Common myeloid progenitor, CD34-positive (primary cell): ENCODE measurements at regions not wholly inside any gene's neighbourhood (a gene's known extent, or its start where the extent isn't known, plus 50 kb on each side); places are given as distances from the start of the nearest gene placed in this dataset.

Experiments used
- CTCF ChIA-PET: fragments of 350-600 bp; sonication (Branson Sonifier 250); formaldehyde crosslinking; loops from one replicate; lab custom pipeline; 2021; ENCODE audit warnings: antibody characterized with exemption; lab: Charles Lee
- POLR2A ChIA-PET: fragments of 350-600 bp; sonication (Branson Sonifier 250); formaldehyde crosslinking; loops from one replicate; lab custom pipeline; 2021; ENCODE audit warnings: antibody characterized with exemption; lab: Charles Lee
- DNase-seq, 3 donors: peaks; one replicate each; pipeline versions ENCODE4 v3.0.0 to v3.0.0-alpha.2; 2013
- H3K27ac ChIP-seq, 2 experiments: 1 replicate in 1 of 2; 2 replicates in 1 of 2; pipeline ENCODE4 v1.7.0; 2013; ENCODE audit warnings: inconsistent platforms in 2 of 2, low read length in 2 of 2, mild to moderate bottlenecking in 2 of 2, low read depth in 1 of 2, moderate library complexity in 1 of 2; ENCODE audit not compliant: severe bottlenecking in 2 of 2, insufficient read depth in 1 of 2, poor library complexity in 1 of 2
- H3K27me3 ChIP-seq, 5 experiments: replicated peaks in 2 of 5; 1 replicate in 3 of 5; 2 replicates in 2 of 5; pipeline versions ENCODE4 v1.6.1 to v1.7.0; 2013; ENCODE audit warnings: low read length in 4 of 5, mild to moderate bottlenecking in 2 of 5, moderate library complexity in 2 of 5, inconsistent platforms in 1 of 5; ENCODE audit not compliant: insufficient read depth in 5 of 5, control insufficient read depth in 4 of 5
- H3K36me3 ChIP-seq, 4 experiments: 1 replicate in 2 of 4; 2 replicates in 2 of 4; pipeline versions ENCODE4 v1.6.1 to v1.7.0; 2013; ENCODE audit warnings: low read length in 3 of 4, control low read depth in 1 of 4, mild to moderate bottlenecking in 1 of 4; ENCODE audit not compliant: control insufficient read depth in 4 of 4, insufficient read depth in 4 of 4
- H3K4me1 ChIP-seq, 4 experiments: 1 replicate in 3 of 4; 2 replicates in 1 of 4; pipeline versions ENCODE4 v1.6.1 to v1.7.1; 2013; ENCODE audit warnings: low read length in 3 of 4, mild to moderate bottlenecking in 3 of 4, control low read depth in 1 of 4, inconsistent platforms in 1 of 4, moderate library complexity in 1 of 4; ENCODE audit not compliant: control insufficient read depth in 4 of 4, insufficient read depth in 4 of 4; ENCODE audit errors: control extremely low read depth in 1 of 4
- H3K4me3 ChIP-seq, 7 experiments: 1 replicate in 4 of 7; 2 replicates in 3 of 7; pipeline versions ENCODE4 v1.5.1 to v1.7.0; 2013; ENCODE audit warnings: mild to moderate bottlenecking in 7 of 7, low read length in 6 of 7, moderate library complexity in 6 of 7, inconsistent platforms in 2 of 7, low read depth in 2 of 7, control low read depth in 1 of 7; ENCODE audit not compliant: insufficient read depth in 4 of 7, control insufficient read depth in 1 of 7; ENCODE audit errors: extremely low read depth in 1 of 7
- H3K9me3 ChIP-seq, 5 experiments: 1 replicate in 4 of 5; 2 replicates in 1 of 5; pipeline versions ENCODE4 v1.6.1 to v1.7.1; 2013; ENCODE audit warnings: low read length in 4 of 5, mild to moderate bottlenecking in 2 of 5, inconsistent platforms in 1 of 5, low read depth in 1 of 5, moderate library complexity in 1 of 5; ENCODE audit not compliant: control insufficient read depth in 4 of 5, insufficient read depth in 2 of 5; ENCODE audit errors: control extremely low read depth in 1 of 5
- WGBS: methylation state at CpG from one replicate; pipeline ENCODE4 v1.1.5; 2013; ENCODE audit not compliant: insufficient coverage; 5-methylcytosine and 5-hydroxymethylcytosine counted together

- Histone ChIP-seq H3K36me3 (no peaks in the 10 kb centered on the region), H3K9me3 (no peaks in the 10 kb centered on the region), H3K4me3 (no peak overlapping the region), H3K27ac (no peak overlapping the region), H3K27me3 (peaks cover 0 to 13% (median 1%) of the 10 kb centered on the region in 5 experiments), H3K4me1 (no peaks in the 10 kb centered on the region)
- ChIA-PET POLR2A (no interaction called here), CTCF (no interaction called here)
- no peak for DNase-seq
- WGBS: no CpG with 5 or more reads among the region's 2 CpGs
These were observed 93.1 kb downstream of the SALL1 start for GRCh38 chr16:51057969-51058337.

- ChIA-PET CTCF (no interaction called here), POLR2A (no interaction called here)
- H3K4me3 ChIP-seq: no peak overlapping the region
- H3K27me3 ChIP-seq: peaks cover 0 to 8% (median 0%) of the 10 kb centered on the region in 5 experiments
- no peak overlapping the region for H3K27ac ChIP-seq
- H3K4me1 ChIP-seq: no peaks in the 10 kb centered on the region
- DNase-seq: no peak
- no peaks in the 10 kb centered on the region for H3K9me3 ChIP-seq
- H3K36me3 ChIP-seq: no peaks in the 10 kb centered on the region
- 80% methylated on average over 5 of the region's 8 CpGs for WGBS
These were observed 93.8 kb downstream of the SALL1 start for GRCh38 chr16:51057102-51057793.

- POLR2A ChIA-PET: no interaction called here
- 66% methylated on average over 2 of the region's 2 CpGs for WGBS
These were observed 94.7 kb downstream of the SALL1 start for GRCh38 chr16:51056331-51056730.

GRCh38 chr16:51055434-51055833, 95.6 kb downstream of the SALL1 start:
- Histone ChIP-seq H3K36me3 (no peaks in the 10 kb centered on the region), H3K4me3 (no peak overlapping the region), H3K27ac (no peak overlapping the region), H3K27me3 (peaks cover 0 to 5% (median 0%) of the 10 kb centered on the region in 5 experiments), H3K4me1 (no peaks in the 10 kb centered on the region), H3K9me3 (no peaks in the 10 kb centered on the region)
- POLR2A ChIA-PET: no interaction called here
- WGBS: 92% methylated on average over 2 of the region's 9 CpGs
- DNase-seq: no peak
- CTCF ChIA-PET: no interaction called here

More at GRCh38 chr16:51056331-51056730, 94.7 kb downstream of the SALL1 start:
- no peak overlapping the region for H3K27ac ChIP-seq
- no peak for DNase-seq
- H3K27me3 ChIP-seq: peaks cover 0 to 8% (median 0%) of the 10 kb centered on the region in 5 experiments
- no peak overlapping the region for H3K4me3 ChIP-seq
- no peaks in the 10 kb centered on the region for H3K4me1 ChIP-seq
- H3K36me3 ChIP-seq: no peaks in the 10 kb centered on the region
- no peaks in the 10 kb centered on the region for H3K9me3 ChIP-seq
- CTCF ChIA-PET: no interaction called here

GRCh38 chr16:51053775-51054174, 97.3 kb downstream of the SALL1 start:
- POLR2A ChIA-PET: interaction anchor here (0.7 kb wide), 1 partner anchor 1423 kb away, joined by 3 read pairs; no protein-coding TSS in a partner anchor
- Histone ChIP-seq H3K36me3 (no peaks in the 10 kb centered on the region), H3K9me3 (no peaks in the 10 kb centered on the region), H3K27me3 (peaks cover 0 to 5% (median 0%) of the 10 kb centered on the region in 5 experiments), H3K27ac (no peak overlapping the region), H3K4me1 (no peaks in the 10 kb centered on the region), H3K4me3 (no peak overlapping the region)
- WGBS: 100% methylated on average over 2 of the region's 2 CpGs
- no peak for DNase-seq
- CTCF ChIA-PET: no interaction called here

- no peaks in the 10 kb centered on the region for H3K36me3 ChIP-seq
- ChIA-PET CTCF (no interaction called here), POLR2A (no interaction called here)
- H3K4me1 ChIP-seq: no peaks in the 10 kb centered on the region
- 100% methylated on average over 1 of the region's 1 CpG for WGBS
- no peak overlapping the region for H3K4me3 ChIP-seq
- peaks cover 0 to 2% (median 0%) of the 10 kb centered on the region in 5 experiments for H3K27me3 ChIP-seq
- DNase-seq: no peak
- H3K9me3 ChIP-seq: no peaks in the 10 kb centered on the region
- no peak overlapping the region for H3K27ac ChIP-seq
These were observed 99.4 kb downstream of the SALL1 start for GRCh38 chr16:51051671-51052070.

DNA sequence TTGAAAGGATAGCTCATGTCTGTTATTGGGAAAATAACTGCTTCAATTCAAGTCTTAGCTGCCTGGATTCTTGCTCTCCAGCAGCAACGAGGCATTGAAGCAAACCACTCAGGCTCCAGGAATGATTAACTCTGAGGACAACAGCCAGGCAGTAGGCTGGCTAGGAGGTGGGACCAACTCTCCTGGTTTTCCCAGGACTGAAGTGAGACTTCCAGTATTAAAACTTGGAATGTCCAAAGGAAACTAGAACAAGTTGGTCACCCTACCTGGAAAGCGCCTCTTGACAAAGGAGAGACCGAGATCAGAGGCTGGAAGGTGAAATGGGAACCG, 100.7 kb downstream of the SALL1 start:
- H3K27me3 ChIP-seq: peaks cover 0 to under 1% (median 0%) of the 10 kb centered on the region in 5 experiments
- ChIA-PET CTCF (no interaction called here), POLR2A (no interaction called here)
- no peaks in the 10 kb centered on the region for H3K4me1 ChIP-seq
- DNase-seq: no peak
- no peak overlapping the region for H3K27ac ChIP-seq
- no peaks in the 10 kb centered on the region for H3K36me3 ChIP-seq
- 83% methylated on average over 4 of the region's 4 CpGs for WGBS
- H3K4me3 ChIP-seq: no peak overlapping the region
- no peaks in the 10 kb centered on the region for H3K9me3 ChIP-seq
